ENCODE measurements at regions not wholly inside any gene's neighbourhood (a gene's known extent, or its start where the extent isn't known, plus 50 kb on each side); places are given as distances from the start of the nearest gene placed in this dataset.
A peak's percentile ranks its signal among the peaks of the same experiment; 100 is the strongest.
"Not testable (repeated sequence)": the region's sequence is repeated elsewhere in the genome, so short reads cannot be mapped to it uniquely, and the experiment has no call there.

GRCh38 chr9:30812821-30813220, 1571.6 kb upstream of the ACO1 start:
- DNase-seq (ENCODE audit: low spot score) = no peak

- no peak for DNase-seq (ENCODE audit: low spot score)
Observed at GRCh38 chr9:30815585-30815984, 1568.9 kb upstream of the ACO1 start.

DNA sequence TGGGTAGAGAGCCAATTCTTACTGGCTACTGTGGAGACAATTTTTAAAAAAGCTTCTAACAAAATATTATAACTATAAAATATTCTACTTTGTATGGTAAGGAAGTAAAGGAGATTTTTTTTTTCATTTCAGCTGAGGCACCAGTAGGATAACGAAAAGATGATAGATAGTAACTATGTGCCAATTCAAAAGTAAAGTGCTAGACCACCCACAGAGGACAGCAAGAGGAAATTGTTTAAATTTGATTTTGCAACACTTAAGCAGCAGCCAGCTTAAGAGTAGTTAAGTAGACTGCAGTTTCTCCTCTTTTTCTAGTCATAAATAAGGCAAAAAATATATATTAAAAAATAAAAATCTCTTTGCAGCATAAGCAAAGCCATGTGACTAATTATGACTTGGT, 1539.3 kb upstream of the ACO1 start:
- DNase-seq (ENCODE audit: low spot score) = no peak

GRCh38 chr9:30846651-30847050, 1537.8 kb upstream of the ACO1 start:
- DNase-seq (ENCODE audit: low spot score) = no peak

DNA sequence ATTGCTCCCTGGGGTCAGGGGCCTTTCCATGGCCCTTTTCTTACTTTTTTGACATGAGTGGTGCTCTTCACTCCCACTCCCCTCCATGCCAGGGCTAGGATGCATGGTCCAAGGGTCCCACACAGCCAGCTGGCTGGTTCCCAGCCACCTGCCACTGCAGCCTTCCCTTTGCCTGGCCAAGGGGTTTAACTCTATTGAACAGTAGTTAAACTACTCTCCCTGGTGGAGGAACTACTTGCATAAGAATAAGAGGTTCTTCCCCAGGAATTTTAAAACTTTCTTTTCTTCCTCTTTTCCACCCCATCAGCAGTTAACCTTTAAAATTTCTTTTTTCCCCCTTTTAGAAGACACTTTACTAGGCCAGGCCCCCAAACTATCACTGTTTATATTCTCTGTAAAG, 1532.8 kb upstream of the ACO1 start:
- no peak for DNase-seq (ENCODE audit: low spot score)

- no peak for DNase-seq (ENCODE audit: low spot score)
Observed at GRCh38 chr9:30900706-30901105, 1483.7 kb upstream of the ACO1 start.

GRCh38 chr9:30913331-30913730, 1471.1 kb upstream of the ACO1 start:
- no peak for DNase-seq (ENCODE audit: low spot score)

DNA sequence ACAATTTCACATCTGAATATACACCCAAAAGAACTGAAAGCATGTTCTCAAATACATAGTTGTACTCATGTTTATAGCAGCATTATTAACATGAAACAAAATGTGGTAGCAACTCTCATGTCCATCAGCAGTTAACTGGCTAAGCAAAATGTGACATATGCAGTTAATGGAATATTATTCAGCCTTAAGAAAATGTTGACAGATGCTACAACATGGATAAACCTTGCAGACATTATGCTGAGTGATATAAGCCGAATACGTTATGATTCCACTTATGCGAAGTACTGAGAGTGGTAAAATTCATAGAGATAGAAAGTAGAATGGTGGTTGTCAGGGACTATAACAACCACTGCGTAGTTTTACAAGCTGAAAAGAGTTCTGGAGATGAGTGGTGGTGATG, 1469.0 kb upstream of the ACO1 start:
- DNase-seq (ENCODE audit: low spot score) = no peak

DNA sequence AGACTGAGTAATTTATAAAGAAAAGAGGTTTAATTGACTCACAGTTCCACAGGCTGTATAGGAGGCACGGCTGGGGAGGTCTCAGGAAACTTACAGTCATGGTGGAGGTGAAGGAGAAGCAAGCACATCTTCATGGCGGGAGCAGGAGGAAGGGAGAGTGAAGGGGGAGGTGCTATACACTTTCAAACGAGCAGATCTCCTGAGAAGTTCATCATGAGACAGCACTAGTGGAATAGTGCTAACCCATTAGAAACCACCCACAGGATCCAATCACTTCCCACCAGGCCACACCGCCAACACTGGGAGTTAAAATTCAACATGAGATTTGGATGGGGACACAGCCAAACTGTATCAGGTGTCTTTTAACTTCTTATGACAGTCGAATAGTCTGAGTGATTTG, 1459.3 kb upstream of the ACO1 start:
- DNase-seq (ENCODE audit: low spot score) = no peak

- DNase-seq (ENCODE audit: low spot score) = no peak
Observed at GRCh38 chr9:30925635-30926034, 1458.8 kb upstream of the ACO1 start.

DNA sequence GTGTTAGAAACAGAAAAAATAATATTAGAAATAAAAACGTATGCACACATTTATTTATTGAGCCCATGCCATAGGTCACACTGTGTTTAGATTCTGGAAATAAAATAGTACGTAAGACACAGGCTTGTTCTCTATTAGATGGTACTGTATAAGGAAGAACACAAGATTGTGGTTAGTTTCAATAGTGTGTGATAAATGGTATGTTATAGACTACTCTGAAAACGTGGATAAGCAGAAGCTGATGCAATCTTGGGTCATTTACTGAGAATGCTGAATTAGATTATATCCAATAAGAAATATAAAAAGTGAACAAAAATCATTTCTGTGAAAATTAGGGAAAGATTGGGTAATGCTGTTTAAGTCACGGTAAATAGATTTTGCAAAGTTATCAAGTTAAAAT, 1456.4 kb upstream of the ACO1 start:
- no peak for DNase-seq (ENCODE audit: low spot score)

DNA sequence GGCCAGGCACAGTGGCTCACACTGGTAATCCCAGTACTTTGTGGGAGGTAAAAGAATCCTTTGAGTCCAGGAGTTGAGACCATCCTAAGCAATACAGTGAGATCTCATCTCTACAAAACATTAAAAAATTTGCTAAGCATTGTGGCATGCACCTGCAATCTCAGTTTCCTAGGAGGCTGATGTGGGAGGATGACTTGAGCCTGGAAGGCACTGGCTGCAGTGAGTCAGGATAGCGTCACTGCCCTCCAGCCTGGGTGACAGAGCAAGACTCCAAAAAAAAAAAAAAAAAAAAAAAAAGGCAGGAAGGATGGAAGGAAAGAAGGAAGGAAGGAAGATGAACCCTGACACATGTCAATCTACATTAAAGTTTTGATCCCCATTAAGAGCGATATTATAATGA, 1452.2 kb upstream of the ACO1 start:
- peak; percentile 88 for DNase-seq (ENCODE audit: low spot score)

DNA sequence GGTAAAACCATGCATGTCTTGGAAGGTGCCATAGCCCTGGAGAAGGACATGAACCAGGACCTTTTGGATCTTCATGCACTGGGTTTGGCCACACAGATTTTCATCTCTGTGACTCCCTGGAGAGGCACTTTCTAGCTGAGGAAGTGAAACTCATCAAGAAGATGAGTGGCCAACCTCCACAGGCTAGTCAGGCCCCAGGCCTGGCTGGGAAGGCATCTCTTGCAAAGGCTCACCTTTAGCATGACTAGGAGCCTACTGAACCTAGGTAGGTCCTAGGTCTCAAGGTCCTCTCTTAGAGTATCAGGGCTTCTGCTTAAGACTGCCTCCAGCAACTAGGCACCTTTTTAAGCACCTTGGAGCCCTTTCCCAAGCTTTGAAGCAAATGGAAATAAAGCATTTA, 1448.7 kb upstream of the ACO1 start:
- DNase-seq (ENCODE audit: low spot score) = no peak

GRCh38 chr9:30937106-30937505, 1447.3 kb upstream of the ACO1 start:
- DNase-seq (ENCODE audit: low spot score) = no peak

DNA sequence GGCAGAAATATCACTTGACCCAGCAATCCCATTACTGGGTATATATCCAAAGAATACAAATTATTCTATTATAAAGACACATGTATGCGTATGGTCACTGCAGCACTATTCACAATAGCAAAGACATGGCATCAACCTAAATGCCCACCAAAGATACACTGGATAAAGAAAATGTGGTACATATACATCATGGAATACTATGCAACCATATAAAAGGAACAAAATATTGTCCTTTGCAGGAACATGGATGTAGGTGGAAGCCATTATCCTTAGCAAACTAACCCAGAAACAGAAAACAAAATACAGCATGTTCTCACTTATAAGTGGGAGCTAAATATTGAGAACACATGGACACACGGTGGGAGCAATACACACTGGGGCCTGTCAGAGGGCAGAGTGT, 1441.6 kb upstream of the ACO1 start:
- not testable (repeated sequence) for DNase-seq (ENCODE audit: low spot score)

DNA sequence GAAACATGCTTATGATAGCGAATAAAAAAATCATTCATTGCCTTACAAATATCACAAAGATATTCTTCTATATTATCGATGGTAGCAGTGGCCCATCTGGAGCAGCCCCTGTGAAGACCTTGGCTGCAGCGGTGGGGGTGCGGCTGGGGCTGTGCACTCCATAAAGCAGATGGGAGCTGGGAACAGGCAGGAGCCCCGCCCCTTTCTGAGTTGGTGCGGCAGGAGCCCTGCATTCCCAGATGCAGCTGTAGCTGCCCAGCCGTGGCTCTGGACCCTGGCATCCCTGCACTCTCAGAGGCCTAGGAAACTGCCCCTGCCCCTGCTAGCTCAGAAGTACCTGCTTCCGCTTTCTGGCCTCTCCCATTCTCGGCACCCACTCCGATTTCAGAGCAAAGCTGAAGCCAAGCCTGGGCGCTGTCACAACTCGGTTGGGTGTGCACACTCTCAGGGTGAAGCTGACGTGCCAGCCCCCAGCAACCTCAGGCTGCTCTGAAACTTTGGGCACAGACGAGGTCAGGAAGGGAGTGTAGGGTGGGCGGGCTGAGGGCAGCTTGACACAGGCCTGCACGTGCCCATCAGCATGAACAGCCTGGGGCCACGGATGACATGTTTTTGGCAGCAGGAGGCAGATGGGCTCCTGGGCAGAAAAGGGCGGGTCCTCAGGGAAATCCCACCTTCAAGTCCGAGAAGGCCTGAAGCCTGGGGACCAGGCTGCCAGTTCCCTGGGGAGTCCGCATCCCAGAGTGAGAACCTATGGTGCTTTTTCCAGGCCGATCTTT, 1440.8 kb upstream of the ACO1 start:
- no peak for DNase-seq (ENCODE audit: low spot score)

DNA sequence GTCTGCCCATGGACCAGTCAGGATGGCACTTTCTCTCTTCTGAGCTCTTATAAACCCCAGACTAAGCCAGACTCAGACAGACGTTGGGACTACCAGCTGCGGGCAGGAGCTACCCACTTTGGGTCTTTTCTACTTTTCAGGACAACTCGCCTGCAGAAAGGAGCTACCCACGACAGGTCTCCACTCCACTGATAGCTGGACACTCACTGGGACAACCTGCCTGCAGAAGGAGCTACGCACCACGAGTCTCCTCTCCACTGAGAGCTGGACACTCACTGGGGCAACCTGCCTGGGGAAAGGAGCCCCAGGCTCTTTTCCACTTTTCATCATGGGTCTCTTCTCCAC, 1440.2 kb upstream of the ACO1 start:
- no peak for DNase-seq (ENCODE audit: low spot score)

GRCh38 chr9:30944741-30945280, 1439.6 kb upstream of the ACO1 start:
- DNase-seq (ENCODE audit: low spot score) = no peak

GRCh38 chr9:30964332-30964731, 1420.1 kb upstream of the ACO1 start:
- no peak for DNase-seq (ENCODE audit: low spot score)

DNA sequence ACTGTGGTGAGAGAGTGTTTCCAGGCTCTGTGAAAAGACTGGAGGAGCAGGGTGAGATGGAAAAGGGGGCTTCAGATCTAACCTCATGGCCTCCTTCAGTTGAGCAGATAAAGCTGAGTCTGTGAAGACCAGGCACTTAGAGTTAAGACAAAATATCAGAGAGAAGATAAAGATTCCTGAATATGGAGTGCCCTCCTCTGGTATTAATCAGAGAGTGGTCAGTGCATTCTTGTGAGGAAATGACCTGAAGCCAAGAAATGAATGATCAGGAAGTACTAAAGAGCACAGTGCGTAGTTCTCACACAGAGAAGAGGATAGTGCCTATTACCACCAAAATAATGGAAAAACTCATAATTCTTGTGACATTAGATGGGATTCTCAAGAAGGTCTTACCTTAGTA, 1417.0 kb upstream of the ACO1 start:
- peak; percentile 61 for DNase-seq (ENCODE audit: low spot score)

DNA sequence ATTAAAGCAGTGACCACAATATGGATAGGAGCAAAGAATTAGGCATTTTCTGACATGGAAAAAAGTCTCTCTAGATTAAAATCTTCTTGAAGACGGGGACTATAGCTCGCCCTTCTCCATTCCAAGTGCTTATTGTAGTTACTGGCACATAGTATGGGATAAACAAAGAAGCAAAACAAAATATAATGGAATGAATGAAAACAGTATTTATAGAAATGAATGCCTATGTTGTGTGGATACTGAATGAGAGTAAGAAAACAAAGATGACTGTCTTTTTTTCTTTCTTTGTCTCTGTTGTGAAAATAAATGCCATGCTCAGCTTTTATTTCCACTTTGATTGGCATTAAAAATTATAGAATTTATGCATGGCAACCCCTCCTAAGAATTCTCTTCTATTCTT, 1414.3 kb upstream of the ACO1 start:
- DNase-seq (ENCODE audit: low spot score) = no peak

- no peak for DNase-seq (ENCODE audit: low spot score)
Observed at GRCh38 chr9:30970812-30971211, 1413.6 kb upstream of the ACO1 start.

DNA sequence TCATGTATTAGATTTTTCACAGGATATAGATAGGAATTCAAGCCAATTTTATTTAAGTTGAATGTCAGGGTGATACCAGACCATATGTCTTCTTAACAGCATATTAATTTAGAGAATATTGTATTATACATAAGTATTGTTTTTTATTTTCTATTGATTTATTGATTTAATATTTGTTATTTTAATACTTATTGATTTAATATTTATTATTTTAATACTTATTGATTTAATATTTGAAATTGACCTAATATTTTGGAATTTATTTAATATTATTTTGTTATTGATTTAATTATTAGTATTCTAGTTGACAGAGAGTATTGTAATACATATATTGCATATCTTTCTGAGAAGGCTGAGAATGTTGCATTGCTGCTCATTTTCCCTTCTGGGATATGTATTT, 1411.8 kb upstream of the ACO1 start:
- DNase-seq (ENCODE audit: low spot score) = no peak

DNA sequence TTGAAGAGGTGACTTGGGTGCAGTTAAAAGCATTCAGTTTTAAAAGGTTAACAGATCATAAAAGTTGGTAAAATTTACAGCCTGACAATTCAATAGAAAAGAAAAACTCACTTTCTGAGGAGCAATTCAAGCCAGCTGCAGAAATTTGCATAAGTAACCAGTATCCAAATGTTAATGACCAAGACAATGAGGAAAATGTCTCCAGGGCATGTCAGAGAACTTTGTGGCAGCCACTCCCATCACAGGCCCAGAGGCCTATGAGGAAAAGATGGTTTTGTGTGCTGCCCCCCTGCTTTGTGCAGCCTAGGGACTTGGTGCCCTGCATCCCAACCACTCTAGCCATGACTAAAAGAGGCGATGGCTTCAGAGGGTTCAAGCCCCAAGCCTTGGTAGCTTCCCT, 1406.5 kb upstream of the ACO1 start:
- DNase-seq (ENCODE audit: low spot score) = no peak
